Activated naive CD8-positive, alpha-beta T cell treated with anti-CD3 and anti-CD28 coated beads, Interleukin-2, amount 10 ng/mL, durations not matched to agents 7 days and 5 days (primary cell): ENCODE measurements at regions not wholly inside any gene's neighbourhood (a gene's known extent, or its start where the extent isn't known, plus 50 kb on each side); places are given as distances from the start of the nearest gene placed in this dataset.

Experiments
- ATAC-seq: fragments of 150-1000 bp; cut with Tn5 transposase; one replicate; pipeline ENCODE4 v1.10.0; 2021; ENCODE audit warnings: low read depth, moderate library complexity
- POLR2A ChIA-PET: fragments of 350-600 bp; sonication (Branson Sonifier 250); formaldehyde crosslinking; loops from one replicate; lab custom pipeline; 2021; ENCODE audit warnings: antibody characterized with exemption; lab: Charles Lee
- DNase-seq: peaks from one replicate; pipeline ENCODE4 v3.0.0; 2021
- H3K27ac Mint-ChIP-seq: one replicate; pipeline ENCODE4 v1.8.0; 2022; ENCODE audit warnings: mild to moderate bottlenecking, mixed read lengths
- H3K27me3 Mint-ChIP-seq: one replicate; pipeline ENCODE4 v1.8.0; 2022; ENCODE audit warnings: mild to moderate bottlenecking, moderate library complexity, mixed read lengths
- H3K36me3 Mint-ChIP-seq: one replicate; pipeline ENCODE4 v1.8.0; 2021; ENCODE audit warnings: mild to moderate bottlenecking, mixed read lengths
- H3K4me1 Mint-ChIP-seq: one replicate; pipeline ENCODE4 v1.8.0; 2021; ENCODE audit warnings: mixed read lengths
- H3K4me3 Mint-ChIP-seq: one replicate; pipeline ENCODE4 v1.8.0; 2022; ENCODE audit warnings: mild to moderate bottlenecking, moderate library complexity, mixed read lengths
- H3K9me3 Mint-ChIP-seq: one replicate; pipeline ENCODE4 v1.8.0; 2021; ENCODE audit warnings: mixed read lengths

- Mint-ChIP-seq H3K27ac (no peak overlapping the region), H3K27me3 (no peaks in the 10 kb centered on the region), H3K9me3 (no peaks in the 10 kb centered on the region), H3K36me3 (no peaks in the 10 kb centered on the region), H3K4me3 (no peak overlapping the region), H3K4me1 (no peaks in the 10 kb centered on the region)
- POLR2A ChIA-PET = no interaction called here
- ATAC-seq = no peak
- DNase-seq = no peak
These were observed 275.5 kb downstream of the FAM43A start for GRCh38 chr3:194961149-194961548.

GRCh38 chr3:194961571-194961970 lies 275.9 kb downstream of the FAM43A start:
- no peak overlapping the region for H3K27ac Mint-ChIP-seq
- H3K4me1 Mint-ChIP-seq = no peaks in the 10 kb centered on the region
- H3K27me3 Mint-ChIP-seq = no peaks in the 10 kb centered on the region
- no peak overlapping the region for H3K4me3 Mint-ChIP-seq
- POLR2A ChIA-PET = no interaction called here
- no peaks in the 10 kb centered on the region for H3K36me3 Mint-ChIP-seq
- ATAC-seq (no peak), DNase-seq (no peak)
- no peaks in the 10 kb centered on the region for H3K9me3 Mint-ChIP-seq

- ATAC-seq (no peak), DNase-seq (no peak)
- Mint-ChIP-seq H3K4me1 (no peaks in the 10 kb centered on the region), H3K4me3 (no peak overlapping the region), H3K9me3 (no peaks in the 10 kb centered on the region), H3K27me3 (no peaks in the 10 kb centered on the region), H3K36me3 (no peaks in the 10 kb centered on the region), H3K27ac (no peak overlapping the region)
- POLR2A ChIA-PET = no interaction called here
These were observed 276.4 kb downstream of the FAM43A start for GRCh38 chr3:194962056-194962455.

- POLR2A ChIA-PET = no interaction called here
- H3K4me1 Mint-ChIP-seq = peaks cover 3% of the 10 kb centered on the region
- H3K36me3 Mint-ChIP-seq = no peaks in the 10 kb centered on the region
- ATAC-seq (no peak), DNase-seq (no peak)
- no peaks in the 10 kb centered on the region for H3K9me3 Mint-ChIP-seq
- H3K27ac Mint-ChIP-seq = no peak overlapping the region
- no peak overlapping the region for H3K4me3 Mint-ChIP-seq
- H3K27me3 Mint-ChIP-seq = peaks cover 14% of the 10 kb centered on the region
These were observed 279.1 kb downstream of the FAM43A start for GRCh38 chr3:194964809-194965208.

- POLR2A ChIA-PET = no interaction called here
- DNase-seq = no peak
- peaks cover 3% of the 10 kb centered on the region for H3K4me1 Mint-ChIP-seq
- no peaks in the 10 kb centered on the region for H3K9me3 Mint-ChIP-seq
- no peak overlapping the region for H3K27ac Mint-ChIP-seq
- peaks cover 17% of the 10 kb centered on the region for H3K27me3 Mint-ChIP-seq
- no peak overlapping the region for H3K4me3 Mint-ChIP-seq
- H3K36me3 Mint-ChIP-seq = no peaks in the 10 kb centered on the region
- no peak for ATAC-seq
These were observed 281.8 kb downstream of the FAM43A start for GRCh38 chr3:194967151-194968117.

GRCh38 chr3:194970066-194970465 lies 284.4 kb downstream of the FAM43A start:
- H3K27me3 Mint-ChIP-seq = peaks cover 17% of the 10 kb centered on the region
- no peak for DNase-seq
- POLR2A ChIA-PET = no interaction called here
- H3K4me1 Mint-ChIP-seq = peaks cover 3% of the 10 kb centered on the region
- no peak overlapping the region for H3K27ac Mint-ChIP-seq
- no peak for ATAC-seq
- no peaks in the 10 kb centered on the region for H3K36me3 Mint-ChIP-seq
- H3K4me3 Mint-ChIP-seq = no peak overlapping the region
- no peaks in the 10 kb centered on the region for H3K9me3 Mint-ChIP-seq

GRCh38 chr3:194971009-194971408 lies 285.3 kb downstream of the FAM43A start:
- H3K9me3 Mint-ChIP-seq = no peaks in the 10 kb centered on the region
- no peak overlapping the region for H3K27ac Mint-ChIP-seq
- ATAC-seq = no peak
- no peaks in the 10 kb centered on the region for H3K36me3 Mint-ChIP-seq
- no peak overlapping the region for H3K4me3 Mint-ChIP-seq
- DNase-seq = no peak
- POLR2A ChIA-PET = no interaction called here
- peaks cover 3% of the 10 kb centered on the region for H3K4me1 Mint-ChIP-seq
- H3K27me3 Mint-ChIP-seq = peaks cover 17% of the 10 kb centered on the region

- Mint-ChIP-seq H3K4me1 (peaks cover 3% of the 10 kb centered on the region), H3K4me3 (no peak overlapping the region), H3K9me3 (no peaks in the 10 kb centered on the region), H3K27ac (no peak overlapping the region), H3K36me3 (no peaks in the 10 kb centered on the region), H3K27me3 (peaks cover 17% of the 10 kb centered on the region)
- ATAC-seq (no peak), DNase-seq (no peak)
- POLR2A ChIA-PET = no interaction called here
These were observed 286.3 kb downstream of the FAM43A start for GRCh38 chr3:194971965-194972364.

GRCh38 chr3:194972641-194973040 lies 287.0 kb downstream of the FAM43A start:
- ATAC-seq (no peak), DNase-seq (no peak)
- POLR2A ChIA-PET = no interaction called here
- Mint-ChIP-seq H3K27ac (no peak overlapping the region), H3K9me3 (no peaks in the 10 kb centered on the region), H3K27me3 (peaks cover 13% of the 10 kb centered on the region), H3K4me1 (peaks cover 3% of the 10 kb centered on the region), H3K36me3 (no peaks in the 10 kb centered on the region), H3K4me3 (no peak overlapping the region)

- Mint-ChIP-seq H3K27me3 (peaks cover 7% of the 10 kb centered on the region), H3K4me1 (peaks cover 2% of the 10 kb centered on the region), H3K9me3 (no peaks in the 10 kb centered on the region), H3K4me3 (no peak overlapping the region), H3K27ac (no peak overlapping the region), H3K36me3 (no peaks in the 10 kb centered on the region)
- ATAC-seq (no peak), DNase-seq (no peak)
- POLR2A ChIA-PET = no interaction called here
These were observed 287.8 kb downstream of the FAM43A start for GRCh38 chr3:194973366-194974000.

GRCh38 chr3:194974468-194975135 lies 288.9 kb downstream of the FAM43A start:
- Mint-ChIP-seq H3K4me3 (no peak overlapping the region), H3K9me3 (no peaks in the 10 kb centered on the region), H3K4me1 (no peaks in the 10 kb centered on the region), H3K27me3 (peaks cover 10% of the 10 kb centered on the region), H3K27ac (no peak overlapping the region), H3K36me3 (no peaks in the 10 kb centered on the region)
- POLR2A ChIA-PET = no interaction called here
- ATAC-seq (no peak), DNase-seq (no peak)

- Mint-ChIP-seq H3K4me3 (no peak overlapping the region), H3K4me1 (no peaks in the 10 kb centered on the region), H3K9me3 (no peaks in the 10 kb centered on the region), H3K27ac (no peak overlapping the region), H3K36me3 (no peaks in the 10 kb centered on the region), H3K27me3 (peaks cover 12% of the 10 kb centered on the region)
- ATAC-seq = no peak
- POLR2A ChIA-PET = no interaction called here
- no peak for DNase-seq
These were observed 290.4 kb downstream of the FAM43A start for GRCh38 chr3:194976049-194976451.

- DNase-seq (no peak), ATAC-seq (no peak)
- POLR2A ChIA-PET = no interaction called here
- H3K27ac Mint-ChIP-seq = no peak overlapping the region
- no peaks in the 10 kb centered on the region for H3K4me1 Mint-ChIP-seq
- H3K4me3 Mint-ChIP-seq = no peak overlapping the region
- H3K36me3 Mint-ChIP-seq = no peaks in the 10 kb centered on the region
- no peaks in the 10 kb centered on the region for H3K9me3 Mint-ChIP-seq
- peaks cover 14% of the 10 kb centered on the region for H3K27me3 Mint-ChIP-seq
These were observed 291.2 kb downstream of the FAM43A start for GRCh38 chr3:194976874-194977273.
